Inflammatory macrophage treated with lipopolysaccharide for 1 hour (primary cell): ENCODE measurements at regions not wholly inside any gene's neighbourhood (a gene's known extent, or its start where the extent isn't known, plus 50 kb on each side); places are given as distances from the start of the nearest gene placed in this dataset.

ENCODE experiments used
- DNase-seq, 2 donors: peaks; one replicate each; pipeline ENCODE4 v3.0.0-alpha.2; 2020 to 2022

DNA sequence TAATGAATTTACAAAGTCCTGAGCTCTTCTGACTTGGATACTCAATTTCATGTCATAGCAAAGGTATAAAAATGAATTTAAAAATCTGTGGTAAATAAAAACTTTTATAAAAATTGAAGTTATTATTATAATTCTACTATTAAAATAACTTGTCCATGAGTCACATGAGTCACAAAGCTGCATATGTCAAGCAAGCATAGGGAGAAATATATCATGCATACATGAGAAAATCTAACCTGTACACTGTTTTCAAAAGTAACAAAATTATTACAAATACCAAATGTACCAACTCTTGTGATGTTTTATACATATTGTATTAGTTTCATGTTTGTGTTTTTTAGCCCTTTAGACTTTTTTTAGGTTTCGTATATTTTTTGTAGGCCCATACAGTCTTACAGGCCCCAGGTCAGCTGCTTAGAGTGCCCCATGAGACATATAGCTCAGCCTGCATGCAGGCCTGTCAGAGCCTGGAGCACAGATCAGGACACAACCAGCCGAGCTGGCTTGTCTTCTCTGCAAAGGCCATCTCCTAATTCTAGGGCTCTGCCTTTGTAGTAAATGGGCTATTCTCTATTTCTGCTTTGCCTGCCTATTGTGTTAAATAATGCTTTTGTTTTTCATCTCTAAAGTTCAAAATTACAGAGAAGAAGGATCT is 818.7 kb upstream of the TENM3 start:
- DNase-seq: no peak

DNA sequence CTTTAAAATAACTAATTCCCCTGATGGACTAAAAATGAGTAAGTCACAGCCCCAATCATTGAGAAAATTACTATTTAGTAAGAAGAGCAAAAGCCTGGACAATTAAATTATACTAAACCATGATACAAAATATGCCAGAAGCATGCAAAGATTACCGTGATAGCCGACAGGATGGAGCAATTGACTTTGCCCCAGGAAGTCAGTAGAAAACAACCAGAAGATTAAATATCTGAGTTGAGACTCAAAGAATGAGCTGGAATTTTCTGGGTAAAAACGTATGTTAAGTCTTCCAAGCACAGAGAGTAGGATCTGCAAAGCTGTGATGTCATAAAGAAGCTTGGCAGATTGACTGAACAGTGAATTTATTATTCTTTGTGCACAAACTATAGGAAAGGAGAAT is 816.1 kb upstream of the TENM3 start:
- DNase-seq: no peak

DNA sequence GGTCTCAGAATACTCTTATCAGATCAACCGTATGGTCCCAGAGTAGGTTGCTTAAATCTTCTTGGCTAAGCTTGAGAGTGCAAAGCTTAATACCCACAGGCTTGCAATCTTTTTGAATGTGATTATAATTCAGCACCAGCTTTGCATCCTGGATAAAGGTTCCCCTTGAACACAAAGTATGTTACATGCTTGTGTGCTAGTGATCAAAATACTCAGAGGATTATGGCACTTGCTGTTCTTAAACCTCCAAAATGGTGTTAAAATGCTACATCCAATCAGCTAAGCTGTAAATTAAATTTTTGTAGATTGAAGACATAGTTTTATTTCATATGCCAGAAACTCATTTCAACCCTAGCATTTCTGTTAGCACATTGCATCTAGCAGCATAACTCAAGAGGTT is 812.2 kb upstream of the TENM3 start:
- no peak for DNase-seq

DNA sequence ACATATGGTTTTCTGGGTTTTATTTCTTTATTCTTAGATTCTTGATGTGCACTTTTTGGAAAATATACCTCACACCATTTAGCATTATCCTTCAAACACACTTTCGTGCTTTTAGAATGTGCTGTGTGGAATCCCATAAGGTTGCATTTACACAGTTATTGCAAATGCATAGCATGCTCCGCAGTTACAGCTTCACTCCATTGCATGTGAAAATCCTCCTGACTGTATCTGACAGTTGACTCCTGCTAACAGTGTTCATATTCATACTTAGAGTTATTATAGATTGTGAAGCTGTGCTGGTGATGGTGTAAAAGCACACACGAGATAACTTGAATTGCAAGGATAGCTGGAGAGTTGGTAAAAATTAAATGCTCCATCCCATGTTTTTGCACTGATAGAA is 811.5 kb upstream of the TENM3 start:
- DNase-seq: no peak

DNA sequence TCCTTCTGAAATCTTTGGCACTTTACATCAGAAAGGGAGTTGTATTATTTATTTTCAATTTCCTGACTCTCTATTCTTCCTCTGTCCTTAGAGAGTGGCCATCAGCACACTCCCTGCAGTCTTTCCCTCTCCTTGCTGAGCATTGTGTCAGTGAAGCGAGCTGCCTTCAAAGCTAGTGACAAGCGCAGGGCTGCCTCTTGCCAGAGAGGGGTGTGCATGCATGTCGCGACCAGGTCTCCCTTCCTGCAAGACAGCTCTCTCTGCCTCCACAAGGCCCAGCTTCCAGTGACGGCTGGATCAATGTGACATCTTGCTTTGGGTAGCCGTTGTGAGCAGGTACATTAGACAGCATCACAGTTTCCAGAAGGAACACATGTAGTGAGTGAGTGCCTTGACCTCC is 810.9 kb upstream of the TENM3 start:
- DNase-seq: no peak

DNA sequence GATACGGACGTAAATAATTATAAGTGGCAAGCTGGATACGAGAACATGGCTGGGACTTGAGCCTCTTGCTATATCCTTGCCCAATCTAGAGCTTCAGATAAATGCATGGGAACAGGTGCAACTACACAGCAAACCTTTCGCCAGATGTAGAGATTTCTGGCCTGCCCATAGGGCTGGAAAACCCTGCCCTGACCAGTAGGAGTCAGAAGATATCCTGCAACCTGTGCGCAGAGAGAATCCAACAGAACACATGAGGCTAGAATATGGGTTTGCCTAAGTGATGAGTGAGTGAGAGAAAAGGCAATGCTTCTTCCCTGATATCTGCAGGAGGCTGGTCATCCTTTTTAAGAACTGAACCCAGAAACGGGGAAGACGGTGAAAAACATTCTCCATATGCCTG is 805.3 kb upstream of the TENM3 start:
- DNase-seq: no peak

DNA sequence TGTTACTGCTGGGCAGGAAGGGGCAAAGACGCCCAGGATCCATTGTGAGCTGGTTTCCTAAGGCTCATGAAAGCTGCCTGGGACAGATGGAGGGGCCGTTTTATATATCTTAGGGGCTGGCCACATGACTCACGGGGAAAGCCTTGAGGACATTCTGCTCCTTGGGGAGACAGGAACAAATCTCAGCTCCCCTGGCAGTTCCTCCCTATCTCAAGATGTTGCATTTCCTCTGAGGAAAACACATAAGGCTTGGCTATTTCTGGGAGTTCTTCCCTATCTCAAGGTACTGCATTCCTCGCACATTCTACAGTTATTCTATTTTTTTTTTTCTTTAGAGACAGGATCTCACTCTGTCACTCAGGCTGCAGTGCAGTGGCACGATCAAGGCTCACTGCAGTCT is 804.6 kb upstream of the TENM3 start:
- DNase-seq: no peak

DNA sequence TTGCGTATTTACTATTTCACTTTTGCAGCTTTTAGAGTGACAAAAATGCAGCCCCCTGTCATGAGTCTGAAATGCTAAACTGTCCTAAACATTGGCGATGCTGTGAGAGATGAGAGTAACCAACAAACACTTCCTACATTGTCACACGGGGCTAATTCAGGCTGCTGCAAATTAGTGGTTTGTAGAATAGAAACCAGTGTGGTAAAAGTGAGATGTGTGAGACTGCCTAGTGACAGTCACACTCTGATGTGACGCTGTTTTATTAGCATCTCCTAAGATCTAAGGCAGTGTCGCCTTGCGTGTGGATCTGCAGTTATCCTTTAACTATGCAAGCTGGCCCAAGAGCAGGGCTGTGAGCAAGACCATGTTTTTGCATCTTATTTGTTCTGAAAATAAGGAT is 800.2 kb upstream of the TENM3 start:
- DNase-seq: no peak

DNA sequence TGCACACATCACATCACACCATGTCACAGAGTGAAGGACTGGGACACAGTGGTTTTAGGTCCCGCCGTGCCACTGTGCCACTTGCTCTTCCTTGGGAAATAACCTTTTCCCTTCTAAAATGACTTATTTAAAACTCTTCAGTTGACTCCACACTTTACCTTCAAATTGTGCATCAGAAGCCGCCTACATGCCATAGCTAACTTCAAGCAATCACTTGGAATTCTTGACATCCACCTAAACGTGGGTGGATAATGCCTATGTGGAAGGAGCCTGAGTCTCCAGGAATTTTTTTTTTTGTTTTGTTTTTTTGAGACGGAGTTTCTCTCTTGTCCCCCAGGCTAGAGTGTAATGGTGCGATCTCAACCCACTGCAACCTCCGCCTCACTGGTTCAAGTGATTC is 777.4 kb upstream of the TENM3 start:
- DNase-seq: no peak

DNA sequence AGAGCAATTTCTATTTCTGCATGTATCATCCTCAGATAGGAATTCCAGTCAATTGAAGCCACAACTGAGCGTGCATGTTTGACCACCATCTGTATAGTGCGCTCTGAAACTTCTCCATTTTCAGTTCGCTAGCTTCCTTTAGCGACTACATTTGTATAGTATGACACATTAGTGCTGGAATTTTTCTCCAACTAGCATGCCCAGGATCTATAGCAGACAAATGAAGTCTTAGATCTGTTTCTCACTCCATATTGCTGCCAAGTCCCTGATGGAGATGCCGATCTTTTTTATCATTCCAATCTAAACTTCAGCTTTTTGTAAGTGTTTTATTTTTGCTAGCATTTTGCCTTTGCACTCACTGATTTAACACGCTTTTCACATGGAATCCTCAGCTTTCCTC is 774.8 kb upstream of the TENM3 start:
- DNase-seq: no peak

DNA sequence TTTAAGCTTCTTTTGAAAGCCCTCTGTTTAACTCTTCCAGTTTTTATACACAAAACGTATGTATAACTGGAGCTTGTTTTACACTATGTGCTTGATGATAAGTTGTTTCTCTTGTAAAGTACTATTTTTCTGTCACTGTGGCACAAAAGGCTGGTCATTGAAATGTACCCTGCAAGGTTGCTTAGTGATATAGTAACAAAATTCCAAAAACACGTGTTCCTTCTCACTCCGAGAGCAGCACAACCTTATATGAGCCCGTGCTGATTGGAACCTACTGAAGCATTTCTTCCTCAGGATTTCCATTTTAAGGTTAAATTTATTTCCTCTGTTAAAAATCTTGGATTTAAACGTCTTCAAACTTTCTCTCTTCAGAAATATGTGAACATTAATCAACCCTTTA is 772.9 kb upstream of the TENM3 start:
- no peak for DNase-seq

DNA sequence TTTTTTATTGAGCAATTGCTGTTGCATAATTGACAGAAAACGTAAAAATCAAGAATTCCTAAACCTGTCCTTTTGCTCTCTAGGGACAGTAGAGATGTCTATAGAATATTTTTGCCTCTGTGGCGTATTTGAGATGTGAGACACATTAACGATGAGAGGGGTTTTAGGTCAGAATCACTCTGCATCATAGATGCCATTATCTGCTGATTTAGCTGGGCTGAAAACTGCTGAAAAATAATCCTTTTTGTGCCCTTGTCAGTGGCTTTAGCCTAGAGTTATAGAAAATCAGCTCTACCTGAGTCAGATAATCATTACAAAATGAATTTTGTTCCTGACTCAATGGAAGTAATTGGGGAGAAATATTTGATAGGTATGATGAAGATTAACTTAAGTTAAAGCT is 767.8 kb upstream of the TENM3 start:
- DNase-seq: no peak

DNA sequence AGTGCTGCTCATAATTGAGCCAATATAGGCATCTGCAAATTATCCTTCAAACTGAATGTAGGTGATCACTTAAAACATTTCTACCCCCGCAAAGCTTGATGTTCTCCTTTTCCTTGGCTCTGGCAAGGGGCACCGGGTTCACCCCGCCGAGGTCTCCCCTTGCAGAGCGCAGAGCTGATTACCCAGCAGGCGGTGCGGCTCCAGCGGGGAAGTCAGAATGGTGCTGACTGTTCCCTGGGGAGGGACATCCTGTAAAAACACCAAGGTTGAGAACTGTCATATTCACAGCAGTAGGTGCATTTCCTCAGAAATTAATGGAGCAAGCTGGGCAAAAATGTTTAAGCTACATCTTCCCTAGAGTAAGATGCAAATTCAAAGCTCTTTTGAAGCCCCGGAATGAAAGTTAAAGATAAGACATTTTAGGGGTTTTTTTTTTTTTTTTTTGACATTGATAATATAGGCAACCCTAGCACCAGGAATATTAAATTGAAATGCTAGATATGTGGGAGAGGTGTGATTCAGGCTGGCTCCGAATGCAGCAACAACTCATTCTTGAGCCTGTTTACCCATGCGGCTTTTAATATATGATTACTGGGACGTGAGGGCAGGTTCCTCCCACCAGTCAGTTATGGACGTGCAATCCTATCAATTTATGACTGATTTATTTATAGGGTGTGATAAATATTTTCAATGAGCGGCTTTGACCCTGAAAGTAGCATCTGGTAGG is 767.3 kb upstream of the TENM3 start:
- DNase-seq: no peak

DNA sequence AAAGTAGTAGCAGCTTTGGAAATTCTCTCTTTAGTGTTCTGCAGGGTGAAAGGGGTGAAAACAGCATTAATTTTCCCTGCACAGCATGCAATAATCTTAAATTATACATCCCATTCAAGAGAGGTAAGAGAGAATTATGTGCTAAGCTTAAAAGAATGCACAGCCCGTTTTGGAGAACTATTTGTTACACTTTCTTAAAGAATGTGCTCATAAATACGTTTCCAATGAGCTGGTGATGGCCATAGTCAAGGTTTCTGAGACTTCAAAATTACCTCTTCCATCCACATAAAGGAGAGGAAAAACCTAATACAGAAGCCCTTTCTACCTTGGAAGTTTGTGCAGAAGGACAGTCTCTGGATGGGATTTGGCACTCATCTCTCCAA is 766.7 kb upstream of the TENM3 start:
- no peak for DNase-seq

DNA sequence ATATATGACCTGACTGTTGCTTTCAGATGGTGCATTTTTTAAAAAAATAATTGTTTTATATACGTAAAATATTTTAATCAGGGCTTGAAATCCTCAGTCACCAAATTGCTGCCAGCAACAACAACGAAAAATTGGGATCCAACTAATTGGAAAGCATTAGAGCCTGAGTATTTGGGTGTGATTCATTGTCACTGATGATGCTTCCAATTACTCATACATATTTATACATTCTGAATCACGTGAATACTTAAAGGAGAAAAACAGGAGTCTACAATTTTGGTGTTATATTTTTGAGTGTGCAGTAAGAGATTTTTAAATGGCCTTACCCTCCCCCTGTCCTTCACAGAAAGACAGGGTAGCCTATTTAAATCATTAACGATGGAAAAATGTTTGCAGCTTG is 765.6 kb upstream of the TENM3 start:
- DNase-seq: no peak

DNA sequence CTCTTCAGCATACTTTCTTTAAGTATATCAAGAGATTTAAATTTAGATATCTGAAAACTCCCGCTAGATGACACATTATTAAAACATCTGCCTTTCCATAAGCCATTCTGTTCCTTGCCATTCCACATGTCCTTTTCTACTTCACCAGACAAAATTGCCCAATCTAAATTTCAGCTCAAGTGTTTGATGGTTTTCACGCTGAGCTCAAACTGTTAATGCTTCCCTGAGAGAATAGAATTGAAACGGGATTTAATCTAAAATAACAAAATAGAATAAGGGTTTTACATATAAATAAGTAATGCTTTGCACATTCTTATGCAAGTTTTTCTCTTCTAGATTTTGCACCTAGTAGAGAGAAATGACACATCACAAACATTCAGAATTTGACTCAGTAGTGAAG is 764.5 kb upstream of the TENM3 start:
- no peak for DNase-seq

DNA sequence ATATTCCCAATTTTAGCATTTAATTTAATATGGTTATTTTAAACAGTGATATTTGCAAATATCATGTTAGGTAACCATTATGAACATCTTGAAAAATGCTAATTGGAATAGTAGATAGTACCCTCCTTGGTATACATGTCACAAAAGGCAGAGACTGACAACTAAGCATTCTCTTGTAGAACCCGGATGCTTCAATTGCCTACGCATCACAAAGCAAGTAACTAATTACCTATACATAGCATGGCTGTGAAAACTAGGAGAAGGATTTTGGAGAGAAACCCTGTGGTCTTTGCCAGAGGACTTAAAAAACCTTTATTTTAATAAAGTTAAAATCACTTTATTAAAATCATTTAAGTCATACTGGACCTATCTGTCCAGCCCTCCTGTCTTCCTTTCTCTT is 764.1 kb upstream of the TENM3 start:
- DNase-seq: no peak

DNA sequence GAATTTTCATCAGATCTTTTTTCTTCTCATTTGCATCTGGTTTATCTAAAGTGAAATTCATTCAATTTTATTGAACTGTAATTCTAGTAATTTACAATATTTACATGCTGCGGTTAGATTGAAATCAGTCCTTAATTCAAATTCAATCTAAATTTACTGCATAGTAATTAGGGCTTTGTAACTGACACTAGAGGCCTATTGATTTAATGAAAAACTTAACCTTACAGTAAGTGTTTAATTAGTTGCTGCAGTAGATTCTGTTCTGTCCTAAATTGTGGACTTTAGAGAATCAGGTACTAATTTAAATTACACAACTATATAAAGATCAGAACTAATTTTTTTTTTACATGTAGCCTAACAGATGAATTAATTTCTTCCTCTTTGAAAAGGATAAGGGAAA is 758.8 kb upstream of the TENM3 start:
- no peak for DNase-seq

DNA sequence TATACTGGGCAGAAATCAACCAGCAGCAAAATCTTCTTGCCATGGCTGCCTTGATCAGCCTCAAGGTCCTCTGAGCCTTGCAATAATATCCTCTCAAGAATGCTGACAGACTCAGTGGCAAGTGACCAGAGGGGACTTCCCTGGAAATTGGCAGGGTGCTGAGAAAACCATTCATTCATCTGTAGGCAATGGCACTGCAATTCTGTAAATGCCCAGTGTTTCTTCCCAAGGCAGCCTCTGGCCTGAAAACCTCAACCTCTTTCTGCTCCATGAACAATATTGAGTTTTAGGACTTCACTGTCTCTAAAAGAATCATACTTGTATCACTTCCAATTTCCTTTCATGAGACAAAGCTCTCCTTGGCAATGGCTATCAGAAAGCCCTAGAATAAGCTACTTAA is 754.3 kb upstream of the TENM3 start:
- DNase-seq: no peak

DNA sequence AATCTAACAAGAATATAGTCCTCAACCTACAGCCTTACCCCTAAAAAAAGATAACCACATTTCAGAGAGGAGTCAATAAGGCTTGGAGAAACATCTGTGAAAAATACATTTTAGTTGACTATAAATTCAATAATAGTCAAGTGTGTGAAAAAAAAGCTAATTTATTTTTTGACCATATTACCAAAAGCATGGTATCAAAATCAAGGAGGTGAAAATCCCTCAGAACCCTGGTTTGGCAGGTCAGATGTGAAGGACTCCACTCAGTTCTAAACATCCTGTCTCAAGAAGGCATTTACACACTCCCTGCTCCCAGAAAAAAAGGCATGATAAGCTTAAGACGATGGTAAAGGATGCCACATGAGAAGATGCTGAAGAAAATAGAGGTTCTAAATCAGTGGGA is 745.1 kb upstream of the TENM3 start:
- DNase-seq: no peak

DNA sequence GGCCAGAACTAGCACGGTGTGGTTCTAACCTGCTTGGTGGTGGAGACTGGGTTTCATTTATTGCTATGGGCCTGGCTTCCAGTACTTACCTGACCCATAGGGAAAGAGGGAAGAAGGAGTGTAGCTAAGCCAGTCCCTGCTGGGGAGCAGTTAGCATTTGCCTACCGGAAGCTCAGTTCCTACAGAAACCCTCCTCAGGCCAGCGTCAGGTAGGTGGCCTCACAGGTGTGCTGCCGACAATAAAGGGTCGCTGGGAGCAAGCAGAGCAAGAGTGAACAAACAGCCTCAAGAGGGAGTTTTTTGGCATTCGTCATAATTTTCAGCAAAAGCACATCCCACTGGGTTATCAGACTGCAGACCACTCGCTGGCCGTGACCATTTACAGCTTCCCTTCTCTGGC is 740.6 kb upstream of the TENM3 start:
- DNase-seq: no peak

DNA sequence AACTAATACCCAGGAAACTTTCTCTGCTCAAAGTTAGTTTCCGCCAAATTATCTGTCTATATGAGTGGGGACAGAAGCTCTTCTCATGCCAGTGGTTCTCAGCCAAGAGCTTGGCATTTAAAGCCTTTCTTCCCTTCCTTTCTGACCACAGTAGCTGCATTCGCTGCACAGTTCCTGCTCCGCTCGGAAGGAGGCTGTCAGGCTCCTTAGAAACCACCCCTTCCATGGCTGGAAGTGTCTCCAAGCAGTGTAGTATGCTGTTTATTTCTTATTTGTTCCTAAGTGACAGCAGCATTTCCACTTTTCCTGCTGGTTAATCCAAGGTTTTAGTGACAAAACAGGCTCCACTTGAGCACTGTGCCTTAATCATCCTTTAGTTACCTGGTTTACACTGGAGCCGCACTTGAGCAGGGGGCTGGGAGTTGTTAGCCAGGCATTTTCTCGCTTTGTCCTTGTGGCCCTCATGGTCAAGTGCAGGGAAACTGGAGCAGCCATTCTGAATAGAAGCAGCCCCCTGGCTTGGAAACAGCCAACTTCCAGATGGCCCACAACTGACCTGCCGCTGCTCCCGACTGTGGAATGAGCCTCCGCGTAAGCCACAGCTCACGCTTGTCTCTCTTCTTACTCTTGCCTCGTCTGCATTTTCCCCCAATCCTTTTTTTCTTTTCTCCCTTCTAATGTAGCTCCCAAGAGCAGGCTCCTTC is 739.4 kb upstream of the TENM3 start:
- DNase-seq: no peak

DNA sequence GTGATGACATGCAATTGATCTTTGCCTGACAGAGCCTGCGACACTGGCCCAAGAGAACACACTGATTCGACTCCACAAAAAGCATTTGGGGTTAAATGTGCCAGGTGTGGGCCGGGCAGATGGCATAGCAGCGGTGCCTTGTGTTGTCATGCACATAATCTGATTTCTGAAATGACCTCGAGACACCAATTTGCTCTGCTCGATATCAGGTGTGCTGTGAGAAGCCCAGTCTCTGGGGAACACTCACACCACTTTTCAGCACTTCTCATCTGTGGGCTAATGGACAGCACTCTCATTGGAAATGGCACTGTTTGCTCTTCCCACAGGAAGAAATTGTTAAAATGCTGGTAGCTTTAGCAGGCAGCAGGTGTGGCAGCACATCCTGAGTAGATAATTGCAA is 738.3 kb upstream of the TENM3 start:
- DNase-seq: no peak

DNA sequence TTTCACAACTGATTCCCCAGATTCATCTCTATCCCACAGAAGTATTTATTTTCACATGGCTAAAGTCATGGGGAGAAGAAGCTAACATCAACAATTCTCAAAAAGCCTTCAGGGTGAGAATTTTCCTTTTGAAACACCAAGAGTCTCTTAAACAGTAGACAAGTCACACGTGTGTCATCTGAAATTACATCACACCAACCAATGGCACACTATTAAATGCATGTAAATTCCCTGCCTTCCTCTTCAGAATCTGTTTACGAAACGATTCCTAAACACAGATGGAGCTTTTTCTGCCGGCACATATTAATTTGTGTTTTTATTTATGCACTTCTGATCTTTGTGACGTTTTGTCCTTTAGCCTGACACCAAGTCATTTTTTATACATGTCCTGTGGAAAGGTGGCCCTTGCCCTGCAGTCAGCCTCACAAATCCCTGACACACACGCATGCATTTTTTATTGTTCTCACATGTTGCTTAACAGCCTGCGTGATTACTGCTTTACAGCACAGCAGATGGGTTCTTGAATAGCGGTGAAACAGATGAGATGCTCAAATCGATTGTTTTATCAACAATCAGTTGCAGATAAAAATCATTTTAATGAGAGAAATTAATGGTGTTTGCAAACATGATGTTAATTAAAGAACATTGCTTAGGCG is 735.9 kb upstream of the TENM3 start:
- DNase-seq: no peak
